Stimulated activated effector memory CD8-positive, alpha-beta T cell treated with anti-CD3 and anti-CD28 coated beads, Interleukin-12 subunit alpha, Interleukin-12 subunit beta, amount 100 ng/mL, for 72 hours (primary cell): ENCODE measurements at regions not wholly inside any gene's neighbourhood (a gene's known extent, or its start where the extent isn't known, plus 50 kb on each side); places are given as distances from the start of the nearest gene placed in this dataset.

Experiments used
- ATAC-seq: fragments of 150-1000 bp; cut with Tn5 transposase; 2 replicates; pipeline ENCODE4 v1.10.0; 2021
- DNase-seq, 2 donors: peaks; one replicate each; pipeline ENCODE4 v3.0.0; 2021 to 2022; ENCODE audit warnings: low spot score in 2 of 2
- H3K27ac Mint-ChIP-seq: one replicate; pipeline ENCODE4 v1.8.0; 2022; ENCODE audit warnings: mild to moderate bottlenecking, mixed read lengths
- H3K36me3 Mint-ChIP-seq: one replicate; pipeline ENCODE4 v1.8.0; 2022; ENCODE audit warnings: mild to moderate bottlenecking, mixed read lengths
- H3K4me1 Mint-ChIP-seq: one replicate; pipeline ENCODE4 v1.8.0; 2022; ENCODE audit warnings: mixed read lengths
- H3K4me3 Mint-ChIP-seq: one replicate; pipeline ENCODE4 v1.8.0; 2022; ENCODE audit warnings: mild to moderate bottlenecking, mixed read lengths
- H3K9me3 Mint-ChIP-seq: one replicate; pipeline ENCODE4 v1.8.0; 2022; ENCODE audit warnings: mixed read lengths

DNA sequence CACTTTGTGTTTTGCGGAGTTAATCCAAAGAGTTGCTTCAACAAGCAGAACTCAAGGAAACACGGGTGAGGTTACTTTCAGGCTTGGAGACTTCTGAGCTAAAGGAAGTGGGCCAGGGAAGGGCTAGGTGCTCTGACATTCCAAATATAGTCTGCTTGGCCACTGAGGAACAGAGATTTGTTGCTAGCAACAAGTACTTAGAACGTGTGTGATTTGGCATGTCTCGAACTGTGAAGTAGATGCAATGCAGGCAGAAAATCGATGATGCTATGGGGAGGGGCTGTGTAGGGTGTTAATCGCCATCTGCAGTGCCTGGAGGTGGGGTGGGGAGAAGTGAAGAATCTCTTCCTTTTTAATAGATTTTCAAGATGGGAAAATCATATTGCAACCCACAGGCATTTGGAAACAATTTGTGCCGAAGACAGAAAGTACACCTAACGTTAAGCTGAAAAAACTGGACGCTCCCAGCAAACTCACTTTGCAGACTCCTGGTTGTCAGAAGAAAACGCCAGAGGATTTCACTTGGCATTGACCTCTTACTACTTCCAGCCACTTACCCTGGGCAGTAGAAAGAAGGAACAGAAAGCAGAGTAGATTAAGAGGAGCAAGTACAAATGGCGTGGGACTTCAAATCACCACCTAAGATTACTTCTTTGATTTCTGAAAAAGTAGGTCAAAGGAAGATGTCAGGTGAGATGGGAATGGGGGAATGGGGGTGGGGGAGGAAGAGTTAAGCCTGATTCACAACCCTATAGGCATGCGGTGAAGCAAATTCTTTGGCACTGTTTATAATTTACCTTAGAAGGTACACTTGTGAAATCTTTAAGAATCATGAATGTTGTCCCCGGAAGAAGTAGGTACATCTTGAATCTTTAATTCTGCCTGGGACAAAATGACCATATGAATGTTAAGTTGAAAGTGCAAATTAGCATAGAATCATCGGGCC, 314.1 kb downstream of the CD83 start:
- no peaks in the 10 kb centered on the region for H3K36me3 Mint-ChIP-seq
- no peaks in the 10 kb centered on the region for H3K9me3 Mint-ChIP-seq
- H3K4me3 Mint-ChIP-seq: no peak overlapping the region
- H3K27ac Mint-ChIP-seq: no peak overlapping the region
- no peaks in the 10 kb centered on the region for H3K4me1 Mint-ChIP-seq
- ATAC-seq: no peak
- DNase-seq: no peak

- H3K9me3 Mint-ChIP-seq: no peaks in the 10 kb centered on the region
- no peak overlapping the region for H3K4me3 Mint-ChIP-seq
- no peak overlapping the region for H3K27ac Mint-ChIP-seq
- no peaks in the 10 kb centered on the region for H3K36me3 Mint-ChIP-seq
- no peaks in the 10 kb centered on the region for H3K4me1 Mint-ChIP-seq
- DNase-seq (no peak), ATAC-seq (no peak)
Measured at GRCh38 chr6:14434916-14435690, 317.5 kb downstream of the CD83 start.

GRCh38 chr6:14436592-14437132, 319.1 kb downstream of the CD83 start:
- no peak for DNase-seq
- Mint-ChIP-seq H3K27ac (no peak overlapping the region), H3K4me1 (no peaks in the 10 kb centered on the region), H3K9me3 (no peaks in the 10 kb centered on the region), H3K4me3 (no peak overlapping the region), H3K36me3 (no peaks in the 10 kb centered on the region)
- ATAC-seq: no peak

DNA sequence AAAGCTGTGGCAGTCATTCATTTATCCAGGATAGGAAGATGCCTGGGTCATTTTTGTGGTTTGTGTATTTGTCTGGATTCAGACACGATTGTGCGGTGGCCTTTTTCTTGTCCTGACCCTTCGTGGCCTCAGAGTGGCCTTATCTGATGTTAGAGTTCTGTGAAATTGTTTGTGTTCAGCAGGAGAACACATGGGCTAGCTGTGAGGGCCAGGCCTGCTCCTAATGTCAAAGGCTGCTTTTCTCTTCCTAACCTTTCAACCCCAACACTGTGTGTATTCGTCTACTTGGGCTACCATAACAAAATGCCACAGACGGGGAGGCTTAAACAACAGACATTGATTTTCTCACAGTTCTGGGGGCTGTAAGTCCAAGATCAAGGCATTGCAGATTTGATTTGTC, 321.8 kb downstream of the CD83 start:
- H3K9me3 Mint-ChIP-seq: no peaks in the 10 kb centered on the region
- no peak for DNase-seq
- no peak for ATAC-seq
- H3K27ac Mint-ChIP-seq: no peak overlapping the region
- H3K4me1 Mint-ChIP-seq: no peaks in the 10 kb centered on the region
- no peaks in the 10 kb centered on the region for H3K36me3 Mint-ChIP-seq
- H3K4me3 Mint-ChIP-seq: no peak overlapping the region

GRCh38 chr6:14440215-14440910, 322.8 kb downstream of the CD83 start:
- H3K9me3 Mint-ChIP-seq: no peaks in the 10 kb centered on the region
- ATAC-seq: no peak
- DNase-seq: no peak
- H3K4me3 Mint-ChIP-seq: no peak overlapping the region
- H3K4me1 Mint-ChIP-seq: peaks cover 3% of the 10 kb centered on the region
- H3K36me3 Mint-ChIP-seq: no peaks in the 10 kb centered on the region
- no peak overlapping the region for H3K27ac Mint-ChIP-seq

- Mint-ChIP-seq H3K27ac (no peak overlapping the region), H3K4me3 (no peak overlapping the region), H3K36me3 (no peaks in the 10 kb centered on the region), H3K4me1 (peaks cover 5% of the 10 kb centered on the region), H3K9me3 (no peaks in the 10 kb centered on the region)
- DNase-seq (no peak), ATAC-seq (no peak)
Measured at GRCh38 chr6:14440940-14441781, 323.6 kb downstream of the CD83 start.

DNA sequence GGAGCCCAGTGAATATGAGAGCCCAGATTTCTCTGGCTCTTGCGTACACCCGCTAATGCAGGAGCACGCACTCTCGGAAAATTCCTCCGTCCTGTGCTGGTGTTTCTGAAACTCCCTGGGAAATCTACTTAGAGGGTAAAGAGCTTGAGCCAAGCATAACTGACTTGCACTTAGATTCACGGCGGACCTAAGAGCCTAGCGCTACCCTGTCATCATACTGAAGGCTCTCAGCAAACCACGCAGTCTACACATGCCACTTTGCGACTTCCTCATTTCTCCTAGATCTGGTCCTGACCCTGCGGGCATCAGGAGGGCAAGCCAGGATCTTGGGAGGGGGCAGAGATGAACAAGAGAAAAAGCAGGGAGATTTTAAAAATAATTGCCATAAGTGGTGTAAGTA, 324.7 kb downstream of the CD83 start:
- no peak overlapping the region for H3K4me3 Mint-ChIP-seq
- H3K9me3 Mint-ChIP-seq: no peaks in the 10 kb centered on the region
- H3K36me3 Mint-ChIP-seq: no peaks in the 10 kb centered on the region
- peaks cover 5% of the 10 kb centered on the region for H3K4me1 Mint-ChIP-seq
- no peak for DNase-seq
- no peak overlapping the region for H3K27ac Mint-ChIP-seq
- no peak for ATAC-seq

GRCh38 chr6:14443629-14444268, 326.2 kb downstream of the CD83 start:
- peaks cover 5% of the 10 kb centered on the region for H3K4me1 Mint-ChIP-seq
- H3K9me3 Mint-ChIP-seq: no peaks in the 10 kb centered on the region
- no peak for ATAC-seq
- no peak overlapping the region for H3K4me3 Mint-ChIP-seq
- DNase-seq: no peak
- H3K36me3 Mint-ChIP-seq: no peaks in the 10 kb centered on the region
- H3K27ac Mint-ChIP-seq: peak overlapping the region; percentile 17

- no peak overlapping the region for H3K4me3 Mint-ChIP-seq
- H3K36me3 Mint-ChIP-seq: no peaks in the 10 kb centered on the region
- no peaks in the 10 kb centered on the region for H3K9me3 Mint-ChIP-seq
- DNase-seq (no peak), ATAC-seq (no peak)
- peak overlapping the region; percentile 17 for H3K27ac Mint-ChIP-seq
- H3K4me1 Mint-ChIP-seq: peaks cover 9% of the 10 kb centered on the region
Measured at GRCh38 chr6:14444295-14444972, 326.9 kb downstream of the CD83 start.

- no peak overlapping the region for H3K27ac Mint-ChIP-seq
- no peak overlapping the region for H3K4me3 Mint-ChIP-seq
- DNase-seq (no peak), ATAC-seq (no peak)
- peaks cover 10% of the 10 kb centered on the region for H3K36me3 Mint-ChIP-seq
- no peaks in the 10 kb centered on the region for H3K9me3 Mint-ChIP-seq
- H3K4me1 Mint-ChIP-seq: peaks cover 20% of the 10 kb centered on the region
Measured at GRCh38 chr6:14447240-14447639, 329.7 kb downstream of the CD83 start.

DNA sequence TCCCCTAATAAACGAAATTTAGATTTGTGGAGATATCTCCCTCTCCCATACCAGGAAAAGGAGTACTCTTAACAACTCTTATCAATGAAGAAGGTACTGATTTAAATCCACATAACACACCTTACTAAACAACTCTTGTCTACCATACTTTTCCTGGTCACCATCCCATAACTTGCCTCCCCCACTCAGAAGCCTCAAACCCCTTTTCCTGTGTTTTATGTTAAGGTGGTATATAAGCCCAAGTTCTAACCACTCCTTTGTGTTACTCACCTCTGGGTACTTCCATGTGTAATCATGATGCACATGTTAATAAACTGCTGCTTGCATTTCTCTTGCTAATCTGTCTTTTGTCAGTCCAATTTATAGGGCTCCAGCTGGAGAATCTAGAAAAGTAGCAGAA, 330.7 kb downstream of the CD83 start:
- peaks cover 16% of the 10 kb centered on the region for H3K36me3 Mint-ChIP-seq
- H3K4me3 Mint-ChIP-seq: no peak overlapping the region
- DNase-seq (no peak), ATAC-seq (no peak)
- no peaks in the 10 kb centered on the region for H3K9me3 Mint-ChIP-seq
- H3K4me1 Mint-ChIP-seq: peaks cover 30% of the 10 kb centered on the region
- no peak overlapping the region for H3K27ac Mint-ChIP-seq

GRCh38 chr6:14450133-14450504, 332.5 kb downstream of the CD83 start:
- no peak for DNase-seq
- no peak overlapping the region for H3K4me3 Mint-ChIP-seq
- no peak overlapping the region for H3K27ac Mint-ChIP-seq
- H3K9me3 Mint-ChIP-seq: no peaks in the 10 kb centered on the region
- peaks cover 16% of the 10 kb centered on the region for H3K36me3 Mint-ChIP-seq
- H3K4me1 Mint-ChIP-seq: peaks cover 48% of the 10 kb centered on the region
- no peak for ATAC-seq

- Mint-ChIP-seq H3K4me1 (peaks cover 48% of the 10 kb centered on the region), H3K4me3 (no peak overlapping the region), H3K9me3 (no peaks in the 10 kb centered on the region), H3K36me3 (peaks cover 16% of the 10 kb centered on the region), H3K27ac (no peak overlapping the region)
- ATAC-seq (no peak), DNase-seq (no peak)
Measured at GRCh38 chr6:14450578-14450977, 333.0 kb downstream of the CD83 start.
